T1000 (cell line): ENCODE measurements at regions not wholly inside any gene's neighbourhood (a gene's known extent, or its start where the extent isn't known, plus 50 kb on each side); places are given as distances from the start of the nearest gene placed in this dataset.

Experiments used
- DNase-seq: peaks from one replicate; lab custom pipeline; 2025; ENCODE audit warnings: mixed read lengths; lab: John Stamatoyannopoulos, UW

DNA sequence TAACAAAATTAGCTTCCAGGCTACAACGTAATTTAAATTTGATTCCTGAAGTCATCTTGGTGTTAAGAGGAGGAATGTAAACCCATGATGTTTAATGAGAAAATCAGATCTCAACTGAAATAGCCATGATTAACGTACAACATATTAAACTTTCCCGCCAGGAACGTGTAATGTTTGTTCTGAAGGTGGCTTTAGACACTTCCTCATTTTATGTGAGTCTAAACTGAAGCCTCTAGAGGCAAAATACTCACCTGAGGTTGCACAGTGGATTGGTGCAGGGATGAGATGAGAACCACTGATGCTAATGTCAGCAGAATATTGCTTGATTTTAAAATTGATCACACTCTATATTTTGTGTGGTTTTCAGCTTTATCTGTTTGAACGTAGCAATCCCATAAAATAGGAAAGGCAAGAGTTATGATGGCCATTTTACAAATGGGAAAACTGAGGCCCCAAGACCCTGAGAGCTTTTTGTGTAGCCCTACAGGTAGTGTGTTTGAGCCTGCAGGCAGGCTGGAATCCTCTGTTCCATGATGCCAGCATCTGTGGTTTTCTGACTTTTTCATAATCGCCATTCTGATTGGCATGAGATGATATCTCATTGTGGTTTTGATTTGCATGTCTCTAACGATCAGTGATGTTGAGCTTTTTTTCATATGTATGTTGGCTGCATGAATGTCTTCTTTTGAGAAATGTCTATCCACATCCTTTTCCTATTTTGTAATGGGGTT lies 243.7 kb upstream of the BMPER start:
- DNase-seq: no peak

GRCh38 chr7:33666531-33666930 lies 238.8 kb upstream of the BMPER start:
- DNase-seq: no peak

DNA sequence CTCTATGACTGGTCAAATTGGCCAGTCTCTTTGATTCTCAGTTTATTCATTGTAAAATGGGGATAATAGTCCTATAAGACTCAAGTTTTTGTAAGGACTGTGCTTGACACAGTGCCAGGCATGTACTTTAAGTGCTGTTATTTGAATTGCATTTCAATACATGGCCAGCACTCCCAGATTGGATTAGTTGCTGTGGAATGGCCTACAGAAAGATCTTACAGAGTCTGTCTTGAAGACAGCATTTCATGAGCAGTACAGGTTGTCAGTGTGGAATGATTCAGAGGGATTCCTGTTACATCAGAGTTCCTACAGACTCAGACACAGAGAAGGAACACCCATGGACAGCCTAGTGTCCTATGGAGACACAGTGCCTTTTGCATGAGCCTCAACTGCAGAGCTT lies 238.1 kb upstream of the BMPER start:
- DNase-seq: no peak

DNA sequence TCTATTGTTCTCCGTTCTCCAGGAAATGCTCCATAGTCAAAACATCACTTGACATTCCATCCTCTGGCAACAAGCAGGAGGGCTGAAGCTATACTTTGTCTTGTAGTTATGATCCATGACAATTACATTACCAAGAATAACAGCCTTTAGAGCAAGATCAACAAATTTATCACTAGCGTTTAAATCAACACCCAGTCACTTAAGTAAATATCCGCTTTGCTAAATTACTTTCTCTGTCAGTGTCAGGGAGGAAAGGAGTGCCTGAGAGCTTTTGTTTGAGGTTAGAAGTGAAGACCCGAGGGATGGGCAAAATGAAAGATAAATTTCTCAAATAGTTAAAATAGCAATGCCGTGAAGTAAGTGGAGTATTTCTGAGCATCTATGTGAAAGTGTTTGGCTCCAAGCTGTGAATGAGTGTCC lies 236.1 kb upstream of the BMPER start:
- no peak for DNase-seq

DNA sequence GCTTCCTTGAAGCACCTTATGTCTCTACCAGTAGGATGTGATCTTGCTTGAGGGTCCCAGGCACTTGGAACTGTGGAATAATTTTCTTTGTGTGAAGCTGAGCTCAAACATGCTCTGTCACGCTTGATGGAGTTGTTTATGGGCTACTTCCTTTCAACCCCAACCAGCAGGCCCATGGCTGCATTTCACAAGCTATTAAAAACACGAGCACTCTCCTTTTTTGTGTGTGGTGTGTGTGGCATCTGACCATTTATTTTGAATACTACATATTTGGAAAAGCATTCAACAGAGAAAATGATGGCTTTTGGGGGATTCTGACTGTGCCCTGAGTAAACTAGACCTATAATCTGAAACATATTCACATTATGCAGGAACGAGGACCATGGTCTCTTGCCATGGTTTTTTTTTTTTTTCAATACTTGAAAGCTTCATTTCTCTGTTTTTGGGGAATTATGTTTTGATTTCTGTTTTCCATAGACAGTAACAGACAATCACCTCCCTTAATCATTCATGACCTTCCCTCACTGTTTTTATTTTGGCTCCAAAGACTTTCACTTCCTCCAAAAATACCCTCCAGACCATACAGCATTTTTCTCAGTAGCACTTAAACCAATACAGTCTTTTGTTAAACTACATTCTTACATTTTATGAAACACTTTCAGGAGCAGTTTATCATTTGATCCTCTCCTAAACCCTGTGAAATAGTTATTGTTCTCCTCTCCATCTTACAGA lies 233.6 kb upstream of the BMPER start:
- DNase-seq: no peak

DNA sequence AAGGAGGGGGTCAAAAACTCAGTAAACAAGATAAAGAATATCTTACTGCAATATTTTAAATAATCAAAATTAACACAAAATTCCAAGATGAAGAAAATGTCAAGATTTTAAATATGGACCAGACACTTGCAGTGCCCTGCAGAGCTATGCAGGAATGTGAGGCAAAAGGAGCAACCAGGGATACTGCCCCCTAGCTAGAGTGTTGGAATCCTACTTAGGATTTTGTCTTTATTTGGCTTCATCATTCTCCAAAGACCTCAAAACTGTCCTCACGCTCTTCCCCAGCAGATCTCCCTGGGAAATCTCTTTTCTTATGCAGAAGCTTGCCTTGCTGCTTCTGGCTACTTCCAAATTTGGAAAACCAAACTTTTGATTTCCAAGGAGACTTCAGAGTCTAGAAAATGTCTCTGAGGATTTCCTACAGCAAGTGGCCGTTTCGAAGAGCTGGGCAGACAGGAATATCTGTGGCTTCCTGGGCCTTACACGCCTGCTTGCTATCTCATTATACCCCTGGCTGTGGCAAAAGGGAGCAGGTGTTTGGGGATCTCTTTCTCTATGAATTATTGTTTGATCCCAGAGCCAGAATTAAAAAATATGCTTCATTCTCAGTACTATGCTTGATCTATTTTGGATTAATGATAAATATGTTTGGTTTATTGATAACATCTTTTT lies 232.2 kb upstream of the BMPER start:
- no peak for DNase-seq

- no peak for DNase-seq
Measured at GRCh38 chr7:33674804-33675411, 230.4 kb upstream of the BMPER start.

GRCh38 chr7:33677556-33677955 lies 227.8 kb upstream of the BMPER start:
- no peak for DNase-seq

DNA sequence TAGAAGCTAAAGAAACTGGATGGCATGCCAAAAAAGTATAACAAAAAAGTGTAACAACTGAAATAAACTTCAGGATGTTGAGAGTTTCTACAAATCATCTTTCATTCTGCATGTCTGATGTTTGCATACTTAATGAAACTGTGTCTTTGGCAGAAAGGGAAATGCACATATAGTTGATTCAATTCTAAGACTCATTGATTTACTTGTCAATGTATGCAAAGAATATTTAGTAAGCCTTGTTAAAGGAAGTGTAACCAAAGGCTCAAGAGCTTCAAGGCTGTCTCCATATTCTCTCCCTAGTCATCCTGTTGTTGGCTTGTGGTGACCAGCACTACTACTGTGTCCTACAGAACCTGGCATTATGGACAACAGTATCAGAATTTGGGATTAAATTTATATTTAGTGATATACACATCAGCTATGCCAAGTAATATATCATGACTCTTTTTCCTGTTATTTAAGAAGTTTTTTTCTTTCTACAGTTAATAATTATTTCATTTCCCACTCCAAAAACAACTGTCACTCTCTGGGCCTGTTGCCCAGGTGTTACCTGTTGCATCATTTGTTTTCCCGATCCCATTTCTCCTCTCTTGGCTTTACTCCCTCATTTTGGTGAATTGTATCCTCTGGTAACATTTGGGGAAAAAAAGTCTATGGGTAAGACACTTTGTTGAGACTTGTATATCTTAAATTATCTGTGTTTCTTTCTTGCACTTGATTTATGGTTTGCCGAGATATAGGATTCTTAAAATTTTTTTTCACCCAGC lies 226.6 kb upstream of the BMPER start:
- no peak for DNase-seq

DNA sequence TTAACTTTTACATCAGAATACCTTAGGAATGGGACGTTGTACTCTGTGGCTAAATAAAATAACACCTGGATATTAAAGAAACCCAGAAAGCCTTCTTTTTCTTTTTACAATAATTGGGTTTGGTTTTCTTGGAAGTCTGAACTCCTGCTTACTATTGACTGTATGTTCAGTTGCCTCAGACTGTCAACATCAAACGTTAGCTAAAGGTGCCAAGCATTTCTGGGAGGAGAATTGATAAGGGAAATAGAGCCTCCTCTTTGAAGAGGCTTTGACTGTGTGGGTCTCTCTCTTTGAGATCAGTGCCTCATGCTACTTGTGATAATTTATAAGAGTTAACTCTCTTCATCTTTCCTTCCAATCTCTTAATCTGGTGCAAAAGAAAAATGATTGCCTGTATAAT lies 224.7 kb upstream of the BMPER start:
- DNase-seq: no peak

DNA sequence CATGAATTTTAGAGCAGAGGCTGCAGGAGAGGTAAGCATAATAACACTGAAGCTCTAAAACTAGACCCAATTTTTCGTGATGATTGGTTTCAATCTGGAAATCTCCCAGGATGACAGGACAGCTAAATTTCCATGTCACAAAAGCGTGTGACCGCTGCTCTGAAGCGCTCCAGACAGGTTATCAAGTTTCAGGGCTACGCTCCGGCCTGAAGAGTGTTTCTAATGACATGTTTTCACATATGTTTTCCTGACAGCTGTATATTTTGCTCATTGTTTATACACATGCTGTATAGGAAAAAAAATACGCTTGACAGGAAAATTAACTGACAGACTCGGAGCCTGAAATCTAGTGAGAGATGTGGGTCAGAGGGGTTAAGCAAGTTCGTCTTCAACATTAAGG lies 219.8 kb upstream of the BMPER start:
- no peak for DNase-seq

GRCh38 chr7:33685981-33686683 lies 219.2 kb upstream of the BMPER start:
- DNase-seq: no peak

DNA sequence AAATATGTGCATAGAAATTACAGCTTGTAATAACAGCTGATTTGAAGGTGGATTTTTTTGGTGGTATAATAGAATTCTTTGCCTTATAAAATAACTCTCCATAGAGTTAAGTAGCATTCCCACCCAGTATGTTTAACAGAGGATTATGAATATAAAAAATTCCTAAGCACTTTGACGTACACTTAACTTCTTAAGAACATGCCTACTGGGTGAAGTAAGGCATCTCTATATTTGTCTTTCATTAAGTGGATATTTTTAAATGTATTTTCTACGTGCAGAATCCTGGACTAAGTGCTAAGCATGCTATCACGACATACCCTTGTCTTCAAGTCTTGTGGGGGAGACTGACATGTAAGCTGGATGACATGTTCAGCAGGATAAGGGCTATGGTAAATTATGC lies 217.7 kb upstream of the BMPER start:
- no peak for DNase-seq

- no peak for DNase-seq
Measured at GRCh38 chr7:33691180-33691579, 214.2 kb upstream of the BMPER start.

DNA sequence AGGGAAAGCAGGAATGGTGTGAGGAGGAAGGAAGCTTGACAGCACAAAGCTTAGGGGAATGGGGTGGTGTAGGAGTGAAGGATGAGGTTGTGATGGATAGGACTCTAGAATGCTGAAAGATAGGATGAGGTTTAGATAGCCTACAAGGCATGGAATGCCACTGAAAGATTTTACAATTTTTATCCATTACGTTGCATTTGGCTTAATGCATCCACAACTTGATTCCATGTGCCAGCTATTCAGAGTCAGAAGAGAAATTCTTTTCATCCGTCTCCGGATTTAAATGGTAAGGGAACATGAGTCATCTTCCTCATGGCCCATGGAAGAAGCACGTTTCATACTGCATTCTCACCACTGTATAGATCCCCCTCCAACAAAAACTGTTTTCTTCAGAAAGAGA lies 212.4 kb upstream of the BMPER start:
- no peak for DNase-seq

DNA sequence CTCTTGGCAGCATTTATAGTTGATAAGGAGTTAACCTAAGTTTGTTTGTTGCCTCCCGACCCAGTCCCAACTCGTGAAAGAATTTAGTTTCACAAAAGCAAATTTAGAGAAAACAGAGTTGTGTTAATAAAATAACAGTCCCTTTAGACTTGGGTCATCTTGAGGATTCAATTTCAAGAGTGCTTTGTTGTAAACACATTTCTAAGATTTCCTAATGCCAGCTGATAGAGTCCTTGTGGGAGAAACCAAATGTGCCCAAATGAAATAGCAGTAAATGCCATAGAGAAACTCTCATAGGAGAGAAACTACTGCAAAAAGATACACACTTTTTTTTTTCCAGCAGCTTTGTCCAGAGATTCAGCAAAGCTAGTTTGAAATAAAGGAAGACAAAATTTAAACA lies 211.3 kb upstream of the BMPER start:
- no peak for DNase-seq

GRCh38 chr7:33697616-33698015 lies 207.7 kb upstream of the BMPER start:
- no peak for DNase-seq

- DNase-seq: no peak
Measured at GRCh38 chr7:33698041-33698440, 207.3 kb upstream of the BMPER start.

DNA sequence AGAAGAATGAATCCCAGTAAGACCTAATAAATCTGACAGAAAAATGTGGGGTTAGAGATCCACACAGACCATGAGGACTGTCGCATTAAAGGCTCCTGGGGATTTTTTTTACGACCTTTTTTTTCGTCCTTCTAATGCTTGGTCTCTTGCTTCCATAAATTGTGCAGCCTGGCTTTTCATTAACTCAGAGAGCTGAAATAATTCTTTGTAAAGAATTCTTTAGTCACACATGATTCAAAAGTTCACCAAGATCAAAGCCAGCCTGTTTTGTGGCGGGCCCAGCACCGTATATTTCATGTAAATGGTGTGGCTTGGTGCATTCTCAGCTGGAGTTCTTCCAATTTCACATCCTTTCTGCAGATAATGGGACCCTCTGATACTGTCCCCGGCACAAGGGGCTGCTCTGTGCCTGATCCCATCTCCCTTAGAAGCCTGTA lies 206.6 kb upstream of the BMPER start:
- DNase-seq: no peak

GRCh38 chr7:33700001-33700899 lies 205.1 kb upstream of the BMPER start:
- no peak for DNase-seq
